ENCODE measurements at regions not wholly inside any gene's neighbourhood (a gene's known extent, or its start where the extent isn't known, plus 50 kb on each side); places are given as distances from the start of the nearest gene placed in this dataset.
A peak's percentile ranks its signal among the peaks of the same experiment; 100 is the strongest.
"Not testable (repeated sequence)": the region's sequence is repeated elsewhere in the genome, so short reads cannot be mapped to it uniquely, and the experiment has no call there.

DNA sequence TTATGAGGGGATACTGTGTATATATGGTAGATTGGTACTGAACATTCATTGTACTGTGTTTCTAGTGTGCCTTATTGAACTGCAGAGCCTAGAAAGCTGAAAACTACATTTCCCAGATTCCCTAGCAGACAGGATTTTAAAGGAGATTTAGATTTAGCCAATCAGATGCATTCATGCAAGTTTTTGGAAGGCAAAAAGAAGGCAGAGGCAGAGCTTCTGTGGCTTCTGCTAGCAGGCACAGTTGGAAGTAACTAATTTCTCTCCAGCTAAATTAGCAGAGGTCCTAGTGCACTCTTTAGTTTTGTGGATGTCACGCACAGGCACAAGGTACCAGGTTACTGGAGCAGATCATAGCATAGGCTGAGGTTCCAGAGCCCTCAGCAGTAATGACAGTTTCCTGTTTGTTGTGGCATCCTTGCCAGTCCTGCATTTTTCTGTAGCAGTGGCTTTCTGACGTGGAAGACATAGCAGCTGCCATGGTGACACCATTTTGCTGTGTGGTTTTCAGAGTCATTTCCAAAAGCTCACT, 83.7 kb upstream of the CCDC71L start:
- no peak overlapping the region for H3K9ac ChIP-seq (ENCODE audit: insufficient read depth, low read length, poor library complexity, severe bottlenecking)

DNA sequence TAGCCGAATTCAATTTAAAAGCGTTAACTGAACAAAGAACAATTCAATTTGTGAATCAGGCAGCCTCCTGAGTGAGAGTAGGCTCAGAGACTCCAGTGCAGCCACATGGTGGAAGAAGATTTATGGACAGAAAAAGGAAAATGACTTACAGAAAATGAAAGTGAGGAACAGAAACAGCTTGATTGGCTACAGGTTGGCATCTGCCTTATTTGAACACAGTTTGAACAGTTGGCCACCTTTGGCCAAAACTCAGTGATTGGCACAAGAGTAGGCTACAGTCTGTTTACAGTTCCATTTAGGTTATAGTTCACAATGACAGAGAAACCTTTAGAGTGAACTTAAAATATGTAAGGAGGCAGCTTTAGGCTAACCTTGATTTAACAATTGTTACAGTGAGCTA, 86.3 kb upstream of the CCDC71L start:
- H3K4me2 ChIP-seq (replicated peaks; ENCODE audit: extremely low read depth, low read length, poor library complexity, severe bottlenecking); H3K36me3 ChIP-seq (replicated peaks in 1 of 2; ENCODE audit: control insufficient read depth in 1 of 2, insufficient read depth in 2 of 2, low read length in 2 of 2); H4K20me1 ChIP-seq (ENCODE audit: insufficient read depth, low read length); H3K27me3 Mint-ChIP-seq (ENCODE audit: low read depth in 3 of 3); H3K9me3 ChIP-seq (replicated peaks in 1 of 2; ENCODE audit: control insufficient read depth in 1 of 2, insufficient read depth in 1 of 2, low read length in 2 of 2); intact Hi-C loops (cut with micrococcal nuclease); H3K9ac ChIP-seq (ENCODE audit: insufficient read depth, low read length, poor library complexity, severe bottlenecking); H3K4me1 ChIP-seq (ENCODE audit: control insufficient read depth in 1 of 2, insufficient read depth in 2 of 2, low read length in 2 of 2); H3K79me2 ChIP-seq (ENCODE audit: insufficient read depth, low read length); H3K27ac ChIP-seq (ENCODE audit: low read depth in 1 of 2, low read length in 2 of 2); H3K27me3 ChIP-seq (ENCODE audit: control insufficient read depth in 2 of 2, insufficient read depth in 2 of 2, low read length in 2 of 2); H3K9me3 Mint-ChIP-seq; H3K4me3 Mint-ChIP-seq; DNase-seq; H3K36me3 Mint-ChIP-seq; H3K4me3 ChIP-seq (replicated peaks in 1 of 3; ENCODE audit: low read depth in 2 of 3, low read length in 3 of 3): not testable (repeated sequence)
- WGBS (ENCODE audit: insufficient coverage): no CpG with 5 or more reads among the region's 2 CpGs
- H2AFZ ChIP-seq (ENCODE audit: insufficient read depth, low read depth, low read length, poor library complexity, severe bottlenecking): peak overlapping the region; percentile 16
- H3K27ac Mint-ChIP-seq: peak overlapping the region in 2 of 7 donors; percentile 26 to 87
- peaks cover 10% of the 10 kb centered on the region for H3K4me1 Mint-ChIP-seq

More for the DNA sequence above, 83.7 kb upstream of the CCDC71L start:
- TF ChIP-seq, protein P1, sequence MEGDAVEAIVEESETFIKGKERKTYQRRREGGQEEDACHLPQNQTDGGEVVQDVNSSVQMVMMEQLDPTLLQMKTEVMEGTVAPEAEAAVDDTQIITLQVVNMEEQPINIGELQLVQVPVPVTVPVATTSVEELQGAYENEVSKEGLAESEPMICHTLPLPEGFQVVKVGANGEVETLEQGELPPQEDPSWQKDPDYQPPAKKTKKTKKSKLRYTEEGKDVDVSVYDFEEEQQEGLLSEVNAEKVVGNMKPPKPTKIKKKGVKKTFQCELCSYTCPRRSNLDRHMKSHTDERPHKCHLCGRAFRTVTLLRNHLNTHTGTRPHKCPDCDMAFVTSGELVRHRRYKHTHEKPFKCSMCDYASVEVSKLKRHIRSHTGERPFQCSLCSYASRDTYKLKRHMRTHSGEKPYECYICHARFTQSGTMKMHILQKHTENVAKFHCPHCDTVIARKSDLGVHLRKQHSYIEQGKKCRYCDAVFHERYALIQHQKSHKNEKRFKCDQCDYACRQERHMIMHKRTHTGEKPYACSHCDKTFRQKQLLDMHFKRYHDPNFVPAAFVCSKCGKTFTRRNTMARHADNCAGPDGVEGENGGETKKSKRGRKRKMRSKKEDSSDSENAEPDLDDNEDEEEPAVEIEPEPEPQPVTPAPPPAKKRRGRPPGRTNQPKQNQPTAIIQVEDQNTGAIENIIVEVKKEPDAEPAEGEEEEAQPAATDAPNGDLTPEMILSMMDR (IDR thresholded peaks at IDR 0.05): no peak
- Mint-ChIP-seq H3K27me3 (ENCODE audit: low read depth in 3 of 3) (peaks cover 0 to 3% (median 0%) of the 10 kb centered on the region in 3 donors), H3K4me3 (no peak overlapping the region), H3K9me3 (peaks cover 0 to 2% (median 0%) of the 10 kb centered on the region in 7 donors), H3K36me3 (no peaks in the 10 kb centered on the region), H3K4me1 (peaks cover 15% of the 10 kb centered on the region), H3K27ac (no peak overlapping the region)
- H3K9me3 ChIP-seq (replicated peaks in 1 of 2; ENCODE audit: control insufficient read depth in 1 of 2, insufficient read depth in 1 of 2, low read length in 2 of 2): no peaks in the 10 kb centered on the region
- WGBS (ENCODE audit: insufficient coverage): 90% methylated on average over 2 of the region's 2 CpGs
- no peak overlapping the region for H3K27ac ChIP-seq (ENCODE audit: low read depth in 1 of 2, low read length in 2 of 2)
- no peaks in the 10 kb centered on the region for H3K79me2 ChIP-seq (ENCODE audit: insufficient read depth, low read length)
- no peaks in the 10 kb centered on the region for H3K27me3 ChIP-seq (ENCODE audit: control insufficient read depth in 2 of 2, insufficient read depth in 2 of 2, low read length in 2 of 2)
- intact Hi-C loops (cut with micrococcal nuclease): no loop called here
- H3K4me3 ChIP-seq (replicated peaks in 1 of 3; ENCODE audit: low read depth in 2 of 3, low read length in 3 of 3): no peak overlapping the region
- H4K20me1 ChIP-seq (ENCODE audit: insufficient read depth, low read length): no peaks in the 10 kb centered on the region
- H3K4me1 ChIP-seq (ENCODE audit: control insufficient read depth in 1 of 2, insufficient read depth in 2 of 2, low read length in 2 of 2): peaks cover 8 to 14% of the 10 kb centered on the region in 2 donors
- H3K36me3 ChIP-seq (replicated peaks in 1 of 2; ENCODE audit: control insufficient read depth in 1 of 2, insufficient read depth in 2 of 2, low read length in 2 of 2): no peaks in the 10 kb centered on the region
- no peak overlapping the region for H3K4me2 ChIP-seq (replicated peaks; ENCODE audit: extremely low read depth, low read length, poor library complexity, severe bottlenecking)
- DNase-seq: no peak
- peak overlapping the region; percentile 10 for H2AFZ ChIP-seq (ENCODE audit: insufficient read depth, low read depth, low read length, poor library complexity, severe bottlenecking)
